Fibroblast of lung (primary cell): ENCODE measurements at regions not wholly inside any gene's neighbourhood (a gene's known extent, or its start where the extent isn't known, plus 50 kb on each side); places are given as distances from the start of the nearest gene placed in this dataset.

ENCODE experiments used
- CTCF ChIP-seq, 2 donors: IDR thresholded peaks in 1 of 2; conservative IDR thresholded peaks in 1 of 2; 1 replicate in 1 of 2; 2 replicates in 1 of 2; pipeline ENCODE4 v1.5.1; 2011 to 2012; ENCODE audit warnings: low read length in 2 of 2, control low read depth in 1 of 2, inconsistent platforms in 1 of 2, low read depth in 1 of 2, mild to moderate bottlenecking in 1 of 2
- EZH2 ChIP-seq: IDR thresholded peaks from 2 replicates; pipeline ENCODE4 v1.5.1; 2012; ENCODE audit warnings: low read length, control low read depth, mild to moderate bottlenecking; ENCODE audit errors: missing control alignments

DNA sequence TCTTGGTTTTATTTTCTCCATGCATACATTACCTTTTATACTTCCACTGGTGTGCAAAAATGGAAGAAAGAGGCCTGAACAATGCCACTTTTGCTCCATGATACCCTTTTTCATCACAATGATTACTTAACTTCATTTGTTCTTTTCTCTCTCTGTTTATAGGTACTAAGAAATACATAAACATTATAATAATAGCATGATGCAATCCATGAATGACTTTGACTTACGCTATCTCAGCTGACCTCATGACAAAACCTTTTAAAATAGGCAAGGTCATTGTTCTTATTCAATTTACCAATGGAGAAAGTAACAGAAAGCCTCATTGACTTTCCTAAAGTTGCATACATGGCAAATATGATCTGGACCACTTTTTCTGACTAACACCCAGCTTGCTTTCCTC lies 105.1 kb upstream of the ZEB1 start:
- TF ChIP-seq CTCF (conservative IDR thresholded peaks at IDR 0.05 in 1 of 2, IDR thresholded peaks at IDR 0.05 in 1 of 2; ENCODE audit: low read depth in 1 of 2, low read length in 2 of 2) (no peak), EZH2 (no peak)
